ENCODE measurements at regions not wholly inside any gene's neighbourhood (a gene's known extent, or its start where the extent isn't known, plus 50 kb on each side); places are given as distances from the start of the nearest gene placed in this dataset.

DNA sequence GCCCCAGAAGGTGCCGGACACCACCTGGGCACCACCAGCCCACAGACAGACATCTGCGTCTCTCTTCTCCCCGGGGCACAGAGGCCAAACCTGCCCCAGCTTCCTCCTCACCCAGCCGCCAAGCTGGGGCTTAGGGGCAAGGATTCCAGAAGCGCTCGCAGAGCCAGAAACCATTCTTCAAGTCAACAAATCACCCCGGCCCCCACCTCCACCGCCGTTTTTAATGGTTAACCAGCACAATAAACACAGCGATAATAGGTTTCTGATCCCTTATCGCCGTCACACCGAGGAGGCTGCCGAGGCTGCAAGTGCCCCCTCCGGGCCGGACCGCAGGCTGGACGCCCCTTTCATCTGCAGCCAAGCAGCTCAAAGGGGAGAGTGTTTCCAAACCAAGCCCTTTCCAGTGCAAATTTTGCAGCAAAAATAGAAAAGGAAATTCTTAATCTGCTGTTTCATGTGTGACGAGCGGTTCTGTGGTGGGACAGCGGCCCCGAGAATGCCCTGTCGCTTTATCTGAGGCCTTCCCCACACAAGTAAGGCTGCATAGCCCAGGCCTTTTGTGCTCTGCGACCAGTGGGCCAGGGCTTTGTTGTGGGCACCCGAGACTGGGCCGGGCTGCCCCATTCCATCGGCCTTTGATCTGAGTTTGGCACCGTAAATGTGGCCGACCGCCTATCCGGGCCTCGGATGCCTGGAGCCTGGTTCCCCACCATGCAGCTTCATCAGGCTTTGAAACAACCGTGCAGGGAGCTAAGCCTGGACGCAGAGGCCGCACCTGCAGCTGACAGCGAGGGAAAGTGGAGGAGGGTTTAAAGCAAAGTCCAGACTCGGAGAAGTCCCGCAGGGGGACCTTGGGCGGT is 83.2 kb downstream of the FOXL3 start:
- TF ChIP-seq, protein P1, sequence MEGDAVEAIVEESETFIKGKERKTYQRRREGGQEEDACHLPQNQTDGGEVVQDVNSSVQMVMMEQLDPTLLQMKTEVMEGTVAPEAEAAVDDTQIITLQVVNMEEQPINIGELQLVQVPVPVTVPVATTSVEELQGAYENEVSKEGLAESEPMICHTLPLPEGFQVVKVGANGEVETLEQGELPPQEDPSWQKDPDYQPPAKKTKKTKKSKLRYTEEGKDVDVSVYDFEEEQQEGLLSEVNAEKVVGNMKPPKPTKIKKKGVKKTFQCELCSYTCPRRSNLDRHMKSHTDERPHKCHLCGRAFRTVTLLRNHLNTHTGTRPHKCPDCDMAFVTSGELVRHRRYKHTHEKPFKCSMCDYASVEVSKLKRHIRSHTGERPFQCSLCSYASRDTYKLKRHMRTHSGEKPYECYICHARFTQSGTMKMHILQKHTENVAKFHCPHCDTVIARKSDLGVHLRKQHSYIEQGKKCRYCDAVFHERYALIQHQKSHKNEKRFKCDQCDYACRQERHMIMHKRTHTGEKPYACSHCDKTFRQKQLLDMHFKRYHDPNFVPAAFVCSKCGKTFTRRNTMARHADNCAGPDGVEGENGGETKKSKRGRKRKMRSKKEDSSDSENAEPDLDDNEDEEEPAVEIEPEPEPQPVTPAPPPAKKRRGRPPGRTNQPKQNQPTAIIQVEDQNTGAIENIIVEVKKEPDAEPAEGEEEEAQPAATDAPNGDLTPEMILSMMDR (IDR thresholded peaks at IDR 0.05), result no peak
- no peak for TF ChIP-seq POLR2A (IDR thresholded peaks at IDR 0.05)
- no peak for TF ChIP-seq POLR2AphosphoS5 (IDR thresholded peaks at IDR 0.05)

All from breast epithelium (tissue), 3 donors.